22Rv1 (cell line): ENCODE measurements at regions not wholly inside any gene's neighbourhood (a gene's known extent, or its start where the extent isn't known, plus 50 kb on each side); places are given as distances from the start of the nearest gene placed in this dataset.

Experiments
- ZFX ChIP-seq: fragments of 450-650 bp; IDR thresholded peaks from 2 replicates; pipeline ENCODE4 v1.6.1; 2017; ENCODE audit warnings: antibody characterized with exemption, borderline replicate concordance
- TF ChIP-seq, protein P1 (sequence below): fragments of 450-650 bp; IDR thresholded peaks from 2 replicates; pipeline ENCODE4 v1.5.1; 2017; ENCODE audit warnings: mild to moderate bottlenecking

DNA sequence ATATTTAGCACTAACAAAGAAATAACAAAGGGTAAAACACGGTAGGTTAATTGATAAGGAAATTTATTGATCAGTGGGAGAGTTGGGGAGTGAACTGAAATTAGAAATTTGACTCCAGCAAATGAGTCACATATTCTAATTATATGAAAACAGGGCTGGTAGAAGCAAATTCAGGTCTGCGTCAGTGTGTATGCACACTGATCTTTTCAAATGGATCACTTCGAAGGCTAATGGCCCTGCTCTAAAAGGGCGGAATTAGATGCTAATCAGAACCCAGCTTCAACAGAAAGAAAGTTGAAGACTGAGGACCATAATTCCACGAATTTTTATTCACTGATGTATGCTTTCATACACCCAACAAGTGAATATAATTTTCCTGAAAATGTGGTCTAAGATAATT lies 762.4 kb upstream of the DPPA4 start:
- TF ChIP-seq, protein P1, sequence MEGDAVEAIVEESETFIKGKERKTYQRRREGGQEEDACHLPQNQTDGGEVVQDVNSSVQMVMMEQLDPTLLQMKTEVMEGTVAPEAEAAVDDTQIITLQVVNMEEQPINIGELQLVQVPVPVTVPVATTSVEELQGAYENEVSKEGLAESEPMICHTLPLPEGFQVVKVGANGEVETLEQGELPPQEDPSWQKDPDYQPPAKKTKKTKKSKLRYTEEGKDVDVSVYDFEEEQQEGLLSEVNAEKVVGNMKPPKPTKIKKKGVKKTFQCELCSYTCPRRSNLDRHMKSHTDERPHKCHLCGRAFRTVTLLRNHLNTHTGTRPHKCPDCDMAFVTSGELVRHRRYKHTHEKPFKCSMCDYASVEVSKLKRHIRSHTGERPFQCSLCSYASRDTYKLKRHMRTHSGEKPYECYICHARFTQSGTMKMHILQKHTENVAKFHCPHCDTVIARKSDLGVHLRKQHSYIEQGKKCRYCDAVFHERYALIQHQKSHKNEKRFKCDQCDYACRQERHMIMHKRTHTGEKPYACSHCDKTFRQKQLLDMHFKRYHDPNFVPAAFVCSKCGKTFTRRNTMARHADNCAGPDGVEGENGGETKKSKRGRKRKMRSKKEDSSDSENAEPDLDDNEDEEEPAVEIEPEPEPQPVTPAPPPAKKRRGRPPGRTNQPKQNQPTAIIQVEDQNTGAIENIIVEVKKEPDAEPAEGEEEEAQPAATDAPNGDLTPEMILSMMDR: no peak
- TF ChIP-seq ZFX: no peak
